Caco-2 (cell line): ENCODE measurements at regions not wholly inside any gene's neighbourhood (a gene's known extent, or its start where the extent isn't known, plus 50 kb on each side); places are given as distances from the start of the nearest gene placed in this dataset.

Source experiments
- BruUV-seq: library from RNA; stranded (reverse); fragments of 400-500 nt; replicated peaks from 2 replicates; lab custom pipeline; 2021; lab: Mats Ljungman, UMichigan
- CTCF ChIA-PET: fragments of 300-600 bp; sonication (Branson Sonifier 250); formaldehyde crosslinking; loops from one replicate; lab custom pipeline; 2022; ENCODE audit warnings: antibody characterized with exemption; lab: Charles Lee
- POLR2A ChIA-PET: fragments of 300-600 bp; sonication (Branson Sonifier 250); formaldehyde crosslinking; loops from one replicate; lab custom pipeline; 2022; ENCODE audit warnings: antibody characterized with exemption; lab: Charles Lee
- DNase-seq, 2 experiments: peaks; one replicate each; pipeline versions ENCODE4 v3.0.0 to v3.0.0-alpha.2; 2020 to 2022
- H3K27me3 ChIP-seq: replicated peaks from 2 replicates; pipeline ENCODE4 v1.6.0; 2011; ENCODE audit warnings: low read length; ENCODE audit not compliant: control insufficient read depth, insufficient read depth
- H3K36me3 ChIP-seq: 2 replicates; pipeline ENCODE4 v1.5.1; 2011; ENCODE audit warnings: low read length; ENCODE audit not compliant: control insufficient read depth, insufficient read depth
- H3K4me1 ChIP-seq: fragments of 250-450 bp; sonication (Bioruptor Pico); 2 replicates; pipeline ENCODE4 v1.5.1; 2020; ENCODE audit warnings: mild to moderate bottlenecking
- H3K4me3 ChIP-seq: 2 replicates; pipeline ENCODE4 v1.5.1; 2011; ENCODE audit warnings: low read depth, mild to moderate bottlenecking, control low read depth, low read length
- H3K9me3 ChIP-seq: fragments of 250-450 bp; sonication (Bioruptor Pico); 2 replicates; pipeline ENCODE4 v1.5.1; 2020; ENCODE audit warnings: mild to moderate bottlenecking, moderate library complexity
- H3K27ac Mint-ChIP-seq: one replicate; pipeline ENCODE4 v1.8.0; 2022; ENCODE audit warnings: mixed read lengths; ENCODE audit not compliant: unreplicated experiment
- H3K27me3 Mint-ChIP-seq: one replicate; pipeline ENCODE4 v1.8.0; 2022; ENCODE audit warnings: mixed read lengths; ENCODE audit not compliant: insufficient read depth, unreplicated experiment
- H3K36me3 Mint-ChIP-seq: one replicate; pipeline ENCODE4 v1.8.0; 2022; ENCODE audit warnings: mild to moderate bottlenecking, mixed read lengths; ENCODE audit not compliant: insufficient read depth, unreplicated experiment
- H3K4me1 Mint-ChIP-seq: one replicate; pipeline ENCODE4 v1.8.0; 2022; ENCODE audit warnings: low read depth, mixed read lengths; ENCODE audit not compliant: unreplicated experiment
- H3K4me3 Mint-ChIP-seq: one replicate; pipeline ENCODE4 v1.8.0; 2022; ENCODE audit warnings: mild to moderate bottlenecking, moderate library complexity, mixed read lengths; ENCODE audit not compliant: unreplicated experiment
- H3K9me3 Mint-ChIP-seq: one replicate; pipeline ENCODE4 v1.8.0; 2022; ENCODE audit warnings: mixed read lengths; ENCODE audit not compliant: unreplicated experiment
- intact Hi-C: fragments of 100-400 bp; cut with micrococcal nuclease; formaldehyde crosslinking; loops from one replicate; pipeline ENCODE4 v1.10.0; 2022; ENCODE audit not compliant: unreplicated experiment
- TF ChIP-seq, protein P1 (sequence below), 2 experiments: fragments of 200-600 bp in 1 of 2; IDR thresholded peaks; 1 replicate in 1 of 2; 2 replicates in 1 of 2; pipeline versions ENCODE4 v1.5.1 to v1.8.0; 2011 to 2022; ENCODE audit warnings: antibody characterized with exemption in 1 of 2, control low read depth in 1 of 2, inconsistent platforms in 1 of 2, low read depth in 1 of 2, low read length in 1 of 2, mild to moderate bottlenecking in 1 of 2, moderate library complexity in 1 of 2; ENCODE audit not compliant: insufficient read depth in 1 of 2, severe bottlenecking in 1 of 2, unreplicated experiment in 1 of 2

DNA sequence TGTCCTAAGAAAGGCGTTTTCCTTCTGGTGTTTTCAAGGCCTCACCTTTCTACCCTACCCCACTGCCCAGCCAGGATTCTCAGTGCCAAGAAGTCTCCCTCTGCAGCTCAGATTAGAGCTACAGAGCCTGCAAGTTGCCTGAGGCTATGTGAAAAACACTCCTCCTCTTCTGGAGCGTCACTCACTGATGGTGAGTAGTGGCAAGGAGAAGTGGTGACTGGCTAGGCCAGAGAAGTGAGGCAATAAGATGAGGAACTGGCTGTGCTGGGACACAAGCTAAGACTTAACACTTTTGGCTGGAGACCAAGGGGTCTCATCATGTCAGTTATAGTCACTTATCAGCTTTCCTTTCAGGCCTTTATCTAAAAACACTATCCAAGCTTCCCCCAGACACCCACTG is 86.7 kb upstream of the PRKAR2B start:
- CTCF ChIA-PET, result no interaction called here
- BruUV-seq, result no TSS peak
- intact Hi-C loops, result no loop called here
- H3K27ac Mint-ChIP-seq, result no peak overlapping the region
- Histone ChIP-seq H3K36me3 (no peaks in the 10 kb centered on the region), H3K27me3 (no peaks in the 10 kb centered on the region), H3K4me3 (no peak overlapping the region), H3K4me1 (no peaks in the 10 kb centered on the region), H3K9me3 (no peaks in the 10 kb centered on the region)
- no peaks in the 10 kb centered on the region for H3K4me1 Mint-ChIP-seq
- POLR2A ChIA-PET, result no interaction called here
- H3K27me3 Mint-ChIP-seq, result peaks cover 9% of the 10 kb centered on the region
- TF ChIP-seq, protein P1, sequence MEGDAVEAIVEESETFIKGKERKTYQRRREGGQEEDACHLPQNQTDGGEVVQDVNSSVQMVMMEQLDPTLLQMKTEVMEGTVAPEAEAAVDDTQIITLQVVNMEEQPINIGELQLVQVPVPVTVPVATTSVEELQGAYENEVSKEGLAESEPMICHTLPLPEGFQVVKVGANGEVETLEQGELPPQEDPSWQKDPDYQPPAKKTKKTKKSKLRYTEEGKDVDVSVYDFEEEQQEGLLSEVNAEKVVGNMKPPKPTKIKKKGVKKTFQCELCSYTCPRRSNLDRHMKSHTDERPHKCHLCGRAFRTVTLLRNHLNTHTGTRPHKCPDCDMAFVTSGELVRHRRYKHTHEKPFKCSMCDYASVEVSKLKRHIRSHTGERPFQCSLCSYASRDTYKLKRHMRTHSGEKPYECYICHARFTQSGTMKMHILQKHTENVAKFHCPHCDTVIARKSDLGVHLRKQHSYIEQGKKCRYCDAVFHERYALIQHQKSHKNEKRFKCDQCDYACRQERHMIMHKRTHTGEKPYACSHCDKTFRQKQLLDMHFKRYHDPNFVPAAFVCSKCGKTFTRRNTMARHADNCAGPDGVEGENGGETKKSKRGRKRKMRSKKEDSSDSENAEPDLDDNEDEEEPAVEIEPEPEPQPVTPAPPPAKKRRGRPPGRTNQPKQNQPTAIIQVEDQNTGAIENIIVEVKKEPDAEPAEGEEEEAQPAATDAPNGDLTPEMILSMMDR (IDR thresholded peaks at IDR 0.05; ENCODE audit: insufficient read depth in 1 of 2, low read depth in 1 of 2, low read length in 1 of 2, severe bottlenecking in 1 of 2, unreplicated experiment in 1 of 2), result no peak
- H3K36me3 Mint-ChIP-seq, result no peaks in the 10 kb centered on the region
- DNase-seq, result no peak
- H3K4me3 Mint-ChIP-seq, result no peak overlapping the region
- H3K9me3 Mint-ChIP-seq, result no peaks in the 10 kb centered on the region

DNA sequence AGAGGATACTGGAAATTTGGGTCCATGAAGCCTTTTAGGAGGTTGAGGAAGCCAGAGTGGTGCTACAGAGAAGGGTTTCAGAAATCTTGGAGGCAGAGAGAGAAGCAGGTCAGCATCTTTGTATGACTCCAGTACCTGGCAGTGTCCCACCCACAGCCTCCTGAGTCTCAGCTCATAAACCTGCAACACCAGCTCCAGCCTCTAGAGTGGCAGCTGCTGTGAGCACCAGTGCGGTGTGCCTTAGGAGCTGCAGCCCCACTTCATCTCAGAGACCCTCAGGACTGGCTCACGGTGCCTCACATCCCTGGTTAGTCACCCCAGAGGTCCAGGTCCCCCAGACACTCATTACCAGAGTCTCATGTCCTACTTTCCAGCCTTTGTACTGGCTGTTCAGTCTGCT is 84.8 kb upstream of the PRKAR2B start:
- POLR2A ChIA-PET, result no interaction called here
- Histone ChIP-seq H3K4me3 (no peak overlapping the region), H3K9me3 (no peaks in the 10 kb centered on the region), H3K36me3 (no peaks in the 10 kb centered on the region), H3K27me3 (no peaks in the 10 kb centered on the region; the same call in 1 of the 2 replicates), H3K4me1 (no peaks in the 10 kb centered on the region)
- Mint-ChIP-seq H3K4me3 (no peak overlapping the region), H3K27me3 (peaks cover 13% of the 10 kb centered on the region), H3K9me3 (no peaks in the 10 kb centered on the region), H3K36me3 (no peaks in the 10 kb centered on the region), H3K27ac (no peak overlapping the region), H3K4me1 (no peaks in the 10 kb centered on the region)
- peak in 1 of 2 experiments; percentile 14 for DNase-seq
- TF ChIP-seq, protein P1 (IDR thresholded peaks at IDR 0.05; ENCODE audit: insufficient read depth in 1 of 2, low read depth in 1 of 2, low read length in 1 of 2, severe bottlenecking in 1 of 2, unreplicated experiment in 1 of 2), result peak; percentile 32 to 35
- no TSS peak for BruUV-seq
- intact Hi-C loops, result no loop called here
- CTCF ChIA-PET, result no interaction called here

DNA sequence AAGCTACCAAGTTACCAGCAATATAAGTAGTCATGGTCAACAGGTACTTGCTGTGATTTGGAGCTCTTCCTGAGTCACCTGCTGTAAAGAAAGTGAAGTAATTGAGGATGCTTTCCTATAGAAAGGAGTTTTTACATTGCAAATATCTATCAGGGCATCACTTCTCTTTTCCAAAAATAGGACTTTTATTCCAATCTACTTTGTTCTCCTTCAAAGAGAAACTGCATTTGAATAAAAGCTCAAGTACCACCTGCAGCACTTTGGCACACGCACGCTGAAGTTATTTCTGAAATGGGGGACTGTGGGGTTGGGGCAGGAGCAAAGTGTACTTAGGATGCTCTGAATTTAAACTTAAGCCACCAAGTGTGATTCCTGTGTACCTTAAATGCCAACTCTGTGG is 81.8 kb upstream of the PRKAR2B start:
- no peak overlapping the region for H3K4me3 Mint-ChIP-seq
- TF ChIP-seq, protein P1 (IDR thresholded peaks at IDR 0.05; ENCODE audit: insufficient read depth in 1 of 2, low read depth in 1 of 2, low read length in 1 of 2, severe bottlenecking in 1 of 2, unreplicated experiment in 1 of 2), result no peak
- H3K36me3 Mint-ChIP-seq, result no peaks in the 10 kb centered on the region
- no peaks in the 10 kb centered on the region; the same call in 1 of the 2 replicates for H3K27me3 ChIP-seq
- intact Hi-C loops, result no loop called here
- no TSS peak for BruUV-seq
- no peaks in the 10 kb centered on the region for H3K9me3 ChIP-seq
- no peak overlapping the region for H3K27ac Mint-ChIP-seq
- H3K27me3 Mint-ChIP-seq, result peaks cover 25% of the 10 kb centered on the region
- ChIA-PET CTCF (interaction anchor here (0.7 kb wide), 1 partner anchor 891 kb away, joined by 3 read pairs; no protein-coding TSS in a partner anchor), POLR2A (no interaction called here)
- no peak overlapping the region for H3K4me3 ChIP-seq
- H3K9me3 Mint-ChIP-seq, result no peaks in the 10 kb centered on the region
- no peaks in the 10 kb centered on the region for H3K4me1 ChIP-seq
- no peak for DNase-seq
- no peaks in the 10 kb centered on the region for H3K4me1 Mint-ChIP-seq
- H3K36me3 ChIP-seq, result no peaks in the 10 kb centered on the region
